K562 (cell line): ENCODE measurements at regions not wholly inside any gene's neighbourhood (a gene's known extent, or its start where the extent isn't known, plus 50 kb on each side); places are given as distances from the start of the nearest gene placed in this dataset.

Experiments used
- ATAC-seq: fragments of 200-7000 bp; cut with Tn5 transposase; 3 replicates; pipeline ENCODE4 v1.9.1; 2020; ENCODE audit warnings: moderate library complexity
- BruUV-seq: library from RNA; stranded (reverse); fragments of 400-500 nt; replicated peaks from 2 replicates; lab custom pipeline; 2021; lab: Mats Ljungman, UMichigan
- CTCF ChIA-PET: fragments of 300-600 bp; formaldehyde crosslinking; extraction: SDS; loops from one replicate; lab custom pipeline; 2021; ENCODE audit warnings: low intra/inter-chr PET ratio; lab: Yijun Ruan, JAX
- POLR2A ChIA-PET: fragments of 300-600, 350-650 bp; sonication (Branson Sonifier 250); formaldehyde crosslinking; extraction: SDS; loops from one replicate; lab custom pipeline; 2021; ENCODE audit warnings: antibody characterized with exemption, inconsistent platforms; lab: Yijun Ruan, JAX
- DNase-seq, 4 experiments: peaks; one replicate each; pipeline versions ENCODE4 v3.0.0 to v3.0.0-alpha.2; 2011 to 2018; ENCODE audit warnings: low spot score in 3 of 4, mixed read lengths in 3 of 4; ENCODE audit errors: extremely low read depth in 1 of 4
- FAIRE-seq: peaks from 2 replicates; lab custom pipeline; 2011; peaks lifted over from hg19 to GRCh38; lab: Jason Lieb, UNC
- H2AFZ ChIP-seq: 2 replicates; pipeline ENCODE4 v1.6.0; 2011; ENCODE audit warnings: low read depth, low read length, control low read depth, inconsistent platforms
- H3K27ac ChIP-seq: fragments of 200-600 bp; 3 replicates; pipeline ENCODE4 v1.8.0; 2011; ENCODE audit warnings: low read depth, mild to moderate bottlenecking, control low read depth, inconsistent platforms, low read length, moderate library complexity, mixed read lengths; ENCODE audit errors: extremely low read depth
- H3K27me3 ChIP-seq, 2 experiments: fragments of 300-600 bp in 1 of 2; 2 replicates in 1 of 2; 3 replicates in 1 of 2; pipeline versions ENCODE4 v1.6.0 to v1.8.0; 2011; ENCODE audit warnings: inconsistent platforms in 2 of 2, low read length in 2 of 2, mild to moderate bottlenecking in 1 of 2, mixed read lengths in 1 of 2, moderate library complexity in 1 of 2; ENCODE audit not compliant: control insufficient read depth in 2 of 2, insufficient read depth in 2 of 2
- H3K36me3 ChIP-seq: fragments of 300-600 bp; 3 replicates; pipeline ENCODE4 v1.8.0; 2011; ENCODE audit warnings: mild to moderate bottlenecking, low read length, inconsistent platforms; ENCODE audit not compliant: control insufficient read depth, insufficient read depth
- H3K4me1 ChIP-seq, 2 experiments: fragments of 200-600 bp in 1 of 2; replicated peaks in 1 of 2; 2 replicates in 1 of 2; 3 replicates in 1 of 2; pipeline versions ENCODE4 v1.5.1 to v1.8.0; 2011; ENCODE audit warnings: inconsistent platforms in 2 of 2, low read length in 2 of 2, mild to moderate bottlenecking in 1 of 2, mixed read lengths in 1 of 2, moderate library complexity in 1 of 2; ENCODE audit not compliant: control insufficient read depth in 2 of 2, insufficient read depth in 2 of 2
- H3K4me2 ChIP-seq: 2 replicates; pipeline ENCODE4 v1.6.1; 2011; ENCODE audit warnings: low read length, control low read depth, inconsistent platforms, mixed read lengths; ENCODE audit not compliant: insufficient read depth
- H3K4me3 ChIP-seq: fragments of 200-600 bp; sonication (generic), shearing (Covaris generic); 2 replicates; pipeline ENCODE4 v1.5.1; 2016; ENCODE audit warnings: control low read depth, inconsistent platforms
- H3K79me2 ChIP-seq: fragments of 200-600 bp; 3 replicates; pipeline ENCODE4 v1.8.0; 2011; ENCODE audit warnings: low read length, inconsistent platforms; ENCODE audit not compliant: control insufficient read depth, insufficient read depth
- H3K9ac ChIP-seq, 2 experiments: 2 replicates each; pipeline versions ENCODE4 v1.6.0 to v1.6.1; 2011; ENCODE audit warnings: low read depth in 2 of 2, low read length in 2 of 2, control low read depth in 1 of 2, inconsistent platforms in 1 of 2, mild to moderate bottlenecking in 1 of 2, mixed read lengths in 1 of 2; ENCODE audit not compliant: insufficient read depth in 1 of 2
- H3K9me1 ChIP-seq: one replicate; pipeline ENCODE4 v1.6.0; 2011; ENCODE audit warnings: inconsistent platforms, mild to moderate bottlenecking, low read length, moderate library complexity; ENCODE audit not compliant: control insufficient read depth, insufficient read depth
- H3K9me3 ChIP-seq: replicated peaks from 2 replicates; pipeline ENCODE4 v1.5.1; 2011; ENCODE audit warnings: low read depth, low read length, inconsistent platforms; ENCODE audit not compliant: control insufficient read depth, insufficient read depth
- H4K20me1 ChIP-seq: replicated peaks from 2 replicates; pipeline ENCODE4 v1.6.1; 2011; ENCODE audit warnings: low read length, inconsistent platforms, mixed read lengths; ENCODE audit not compliant: control insufficient read depth, insufficient read depth
- HDAC6 ChIP-seq: IDR thresholded peaks from 2 replicates; pipeline ENCODE4 v1.6.1; 2012; ENCODE audit warnings: low read depth, mild to moderate bottlenecking, control low read depth, inconsistent platforms, low read length, moderate library complexity
- NR2C1 ChIP-seq, 2 experiments: fragments of 450-650 bp; IDR thresholded peaks; 2 replicates each; pipeline ENCODE4 v1.6.1; 2017; ENCODE audit warnings: mild to moderate bottlenecking in 2 of 2, antibody characterized with exemption in 1 of 2, inconsistent platforms in 1 of 2, missing compliant biosample characterization in 1 of 2, missing genetic modification characterization in 1 of 2
- RBM15 ChIP-seq: fragments of 200-400 bp; formaldehyde crosslinking; IDR thresholded peaks from 2 replicates; pipeline ENCODE4 v1.6.1; 2018; ENCODE audit warnings: mild to moderate bottlenecking, low read length, moderate library complexity; ENCODE audit not compliant: insufficient read depth
- RHOXF2B ChIP-seq: fragments of 250-450 bp; sonication (Bioruptor Pico); conservative IDR thresholded peaks from 2 replicates; pipeline ENCODE4 v1.5.1; 2021
- SAFB ChIP-seq: fragments of 200-400 bp; formaldehyde crosslinking; IDR thresholded peaks from 2 replicates; pipeline ENCODE4 v1.6.1; 2017; ENCODE audit warnings: low read depth, low read length, borderline replicate concordance
- WGBS: fragments of 100-300 bp; shearing (Covaris generic); methylation state at CpG from one replicate; pipeline ENCODE4 v1.1.6; 2016; ENCODE audit warnings: low coverage, mixed read lengths; ENCODE audit not compliant: insufficient coverage; ENCODE audit errors: missing lambda C conversion rate; 5-methylcytosine and 5-hydroxymethylcytosine counted together
- in situ Hi-C: fragments of 300-500 bp; cut with MboI; formaldehyde crosslinking; loops from 4 replicates; pipeline ENCODE4 v1.15.0; 2018; ENCODE audit warnings: inconsistent platforms, mixed read lengths
- intact Hi-C: fragments of 100-400 bp; cut with micrococcal nuclease; formaldehyde crosslinking; loops from 2 replicates; pipeline ENCODE4 v1.14.2; 2022
- TF ChIP-seq, protein P1 (sequence below): fragments of 450-650 bp; IDR thresholded peaks from 2 replicates; pipeline ENCODE4 v1.7.0; 2016; ENCODE audit warnings: borderline replicate concordance

DNA sequence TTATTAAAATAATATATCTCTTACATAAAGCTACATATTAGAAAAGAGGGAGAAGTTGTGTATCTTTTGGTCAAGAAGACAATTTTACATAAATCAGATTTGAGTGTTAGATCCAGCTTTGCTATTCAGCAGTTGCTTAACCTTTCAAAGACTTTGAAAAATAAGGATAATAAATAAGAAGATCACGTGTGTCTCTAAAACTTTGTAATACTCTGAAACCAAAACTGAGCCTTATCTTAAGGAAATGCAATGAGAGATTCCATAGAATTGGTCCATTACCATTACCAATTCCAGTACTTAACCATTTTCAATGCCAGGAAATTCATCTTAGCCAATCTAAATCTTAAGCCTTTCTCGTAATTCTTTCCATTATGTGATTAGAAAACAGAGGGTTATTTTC is 89.2 kb upstream of the COL5A2 start:
- no peak overlapping the region for H3K4me3 ChIP-seq
- no peaks in the 10 kb centered on the region for H3K36me3 ChIP-seq
- in situ Hi-C loops (no loop called here), intact Hi-C loops (no loop called here)
- CTCF ChIA-PET: no interaction called here
- 0% methylated on average over 2 of the region's 2 CpGs for WGBS
- ATAC-seq (no peak), FAIRE-seq (no peak)
- no peaks in the 10 kb centered on the region for H3K79me2 ChIP-seq
- no peaks in the 10 kb centered on the region for H3K27me3 ChIP-seq
- H4K20me1 ChIP-seq: no peaks in the 10 kb centered on the region
- TF ChIP-seq RBM15 (no peak), RHOXF2B (CRISPR knock-in tag) (no peak), SAFB (no peak), HDAC6 (no peak), NR2C1 (IDR thresholded peaks at IDR 0.05) (no peak), NR2C1 (tag; IDR thresholded peaks at IDR 0.05) (no peak)
- TF ChIP-seq, protein P1, sequence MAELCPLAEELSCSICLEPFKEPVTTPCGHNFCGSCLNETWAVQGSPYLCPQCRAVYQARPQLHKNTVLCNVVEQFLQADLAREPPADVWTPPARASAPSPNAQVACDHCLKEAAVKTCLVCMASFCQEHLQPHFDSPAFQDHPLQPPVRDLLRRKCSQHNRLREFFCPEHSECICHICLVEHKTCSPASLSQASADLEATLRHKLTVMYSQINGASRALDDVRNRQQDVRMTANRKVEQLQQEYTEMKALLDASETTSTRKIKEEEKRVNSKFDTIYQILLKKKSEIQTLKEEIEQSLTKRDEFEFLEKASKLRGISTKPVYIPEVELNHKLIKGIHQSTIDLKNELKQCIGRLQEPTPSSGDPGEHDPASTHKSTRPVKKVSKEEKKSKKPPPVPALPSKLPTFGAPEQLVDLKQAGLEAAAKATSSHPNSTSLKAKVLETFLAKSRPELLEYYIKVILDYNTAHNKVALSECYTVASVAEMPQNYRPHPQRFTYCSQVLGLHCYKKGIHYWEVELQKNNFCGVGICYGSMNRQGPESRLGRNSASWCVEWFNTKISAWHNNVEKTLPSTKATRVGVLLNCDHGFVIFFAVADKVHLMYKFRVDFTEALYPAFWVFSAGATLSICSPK: no peak
- TF ChIP-seq, all 486 proteins: peak for 0
- no peak overlapping the region for H3K4me2 ChIP-seq
- no peak overlapping the region for H3K27ac ChIP-seq
- no peaks in the 10 kb centered on the region for H3K4me1 ChIP-seq
- POLR2A ChIA-PET: no interaction called here
- H3K9me1 ChIP-seq: no peaks in the 10 kb centered on the region
- DNase-seq: no peak
- BruUV-seq: no TSS peak
- no peaks in the 10 kb centered on the region for H3K9me3 ChIP-seq
- H3K9ac ChIP-seq: no peak overlapping the region
- no peak overlapping the region for H2AFZ ChIP-seq
